ENCODE measurements at regions not wholly inside any gene's neighbourhood (a gene's known extent, or its start where the extent isn't known, plus 50 kb on each side); places are given as distances from the start of the nearest gene placed in this dataset.

- Histone ChIP-seq H3K4me3 (ENCODE audit: low read length) (no peak overlapping the region), H3K36me3 (ENCODE audit: control insufficient read depth, insufficient read depth, low read length, severe bottlenecking) (no peaks in the 10 kb centered on the region), H3K9me3 (ENCODE audit: control insufficient read depth, low read length) (no peaks in the 10 kb centered on the region), H3K27me3 (replicated peaks; ENCODE audit: control insufficient read depth, insufficient read depth, low read length) (no peaks in the 10 kb centered on the region), H3K9ac (ENCODE audit: low read length) (no peak overlapping the region), H3K4me1 (ENCODE audit: control insufficient read depth, insufficient read depth, low read length) (no peaks in the 10 kb centered on the region)
- DNase-seq (ENCODE audit: low read depth): no peak
Measured at GRCh38 chr5:9955586-9955985, 294.1 kb downstream of the ATPSCKMT start.

- Histone ChIP-seq H3K9ac (ENCODE audit: low read length) (no peak overlapping the region), H3K4me3 (ENCODE audit: low read length) (no peak overlapping the region), H3K36me3 (ENCODE audit: control insufficient read depth, insufficient read depth, low read length, severe bottlenecking) (no peaks in the 10 kb centered on the region), H3K27me3 (replicated peaks; ENCODE audit: control insufficient read depth, insufficient read depth, low read length) (no peaks in the 10 kb centered on the region), H3K9me3 (ENCODE audit: control insufficient read depth, low read length) (no peaks in the 10 kb centered on the region), H3K4me1 (ENCODE audit: control insufficient read depth, insufficient read depth, low read length) (no peaks in the 10 kb centered on the region)
- DNase-seq (ENCODE audit: low read depth): peak; percentile 3
Measured at GRCh38 chr5:9954869-9955268, 294.8 kb downstream of the ATPSCKMT start.

- Histone ChIP-seq H3K36me3 (ENCODE audit: control insufficient read depth, insufficient read depth, low read length, severe bottlenecking) (no peaks in the 10 kb centered on the region), H3K4me1 (ENCODE audit: control insufficient read depth, insufficient read depth, low read length) (no peaks in the 10 kb centered on the region), H3K9me3 (ENCODE audit: control insufficient read depth, low read length) (no peaks in the 10 kb centered on the region), H3K27me3 (replicated peaks; ENCODE audit: control insufficient read depth, insufficient read depth, low read length) (no peaks in the 10 kb centered on the region), H3K4me3 (ENCODE audit: low read length) (no peak overlapping the region), H3K9ac (ENCODE audit: low read length) (no peak overlapping the region)
- no peak for DNase-seq (ENCODE audit: low read depth)
Measured at GRCh38 chr5:9953691-9954090, 296.0 kb downstream of the ATPSCKMT start.

DNA sequence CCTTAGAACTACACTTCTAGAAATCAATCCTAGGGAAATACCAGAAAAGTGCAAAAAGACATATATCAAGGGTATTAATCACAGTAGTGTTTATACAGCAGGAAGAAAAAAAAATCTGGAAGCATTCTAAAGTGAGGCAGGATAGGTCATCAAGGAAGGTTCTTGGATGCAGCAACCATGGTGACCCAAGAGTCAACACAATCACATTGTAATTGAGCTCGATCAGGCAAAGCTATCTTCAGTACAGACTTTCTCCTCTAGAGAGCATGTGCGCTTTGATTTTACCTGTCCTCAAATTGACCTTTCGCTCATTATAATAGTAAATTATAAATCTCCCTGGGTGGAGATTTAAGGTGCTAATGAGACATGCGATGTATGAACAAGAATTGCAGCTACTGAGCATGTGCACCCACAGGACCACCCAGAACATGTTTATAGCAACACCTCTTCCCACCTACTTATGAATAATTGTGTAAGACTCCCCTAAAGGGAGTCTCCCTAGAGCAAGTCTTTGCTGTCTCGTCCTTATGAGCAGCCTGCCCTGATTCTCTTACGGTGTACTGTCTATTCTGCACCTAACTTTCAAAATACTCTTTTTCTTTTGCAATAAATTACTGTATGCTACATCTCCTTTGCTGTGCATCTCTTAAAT is 297.7 kb downstream of the ATPSCKMT start:
- Histone ChIP-seq H3K36me3 (ENCODE audit: control insufficient read depth, insufficient read depth, low read length, severe bottlenecking) (no peaks in the 10 kb centered on the region), H3K9me3 (ENCODE audit: control insufficient read depth, low read length) (no peaks in the 10 kb centered on the region), H3K4me3 (ENCODE audit: low read length) (no peak overlapping the region), H3K9ac (ENCODE audit: low read length) (no peak overlapping the region), H3K4me1 (ENCODE audit: control insufficient read depth, insufficient read depth, low read length) (no peaks in the 10 kb centered on the region), H3K27me3 (replicated peaks; ENCODE audit: control insufficient read depth, insufficient read depth, low read length) (peaks cover 3% of the 10 kb centered on the region)
- no peak for DNase-seq (ENCODE audit: low read depth)

DNA sequence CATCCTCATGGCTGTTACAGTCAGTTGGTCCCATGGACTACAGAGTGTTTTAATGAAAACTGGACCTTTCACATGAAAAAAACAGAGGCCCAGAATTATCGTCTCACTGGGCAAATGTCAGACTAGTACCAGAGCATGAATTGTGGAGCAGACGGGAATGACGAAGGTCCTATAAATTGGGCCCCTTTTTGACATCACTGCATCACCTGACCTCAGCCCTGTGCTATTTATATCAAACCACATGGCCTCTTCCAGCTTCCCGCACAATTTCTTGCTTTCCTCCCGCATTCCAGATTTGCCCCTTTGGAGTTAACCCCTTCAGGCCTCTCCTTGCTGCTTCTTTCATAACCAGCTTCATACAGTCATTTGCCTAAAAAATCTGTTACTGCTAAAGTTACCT is 301.7 kb downstream of the ATPSCKMT start:
- DNase-seq (ENCODE audit: low read depth): no peak
- H3K4me1 ChIP-seq (ENCODE audit: control insufficient read depth, insufficient read depth, low read length): no peaks in the 10 kb centered on the region
- H3K27me3 ChIP-seq (replicated peaks; ENCODE audit: control insufficient read depth, insufficient read depth, low read length): peaks cover 6% of the 10 kb centered on the region

GRCh38 chr5:9947225-9947714 is 302.4 kb downstream of the ATPSCKMT start:
- H3K9ac ChIP-seq (ENCODE audit: low read length): no peak overlapping the region
- no peaks in the 10 kb centered on the region for H3K4me1 ChIP-seq (ENCODE audit: control insufficient read depth, insufficient read depth, low read length)
- peaks cover 6% of the 10 kb centered on the region for H3K27me3 ChIP-seq (replicated peaks; ENCODE audit: control insufficient read depth, insufficient read depth, low read length)
- H3K9me3 ChIP-seq (ENCODE audit: control insufficient read depth, low read length): no peaks in the 10 kb centered on the region
- H3K4me3 ChIP-seq (ENCODE audit: low read length): no peak overlapping the region
- DNase-seq (ENCODE audit: low read depth): no peak
- H3K36me3 ChIP-seq (ENCODE audit: control insufficient read depth, insufficient read depth, low read length, severe bottlenecking): no peaks in the 10 kb centered on the region

More for the DNA sequence above, 301.7 kb downstream of the ATPSCKMT start:
- no peaks in the 10 kb centered on the region for H3K9me3 ChIP-seq (ENCODE audit: control insufficient read depth, low read length)
- H3K4me3 ChIP-seq (ENCODE audit: low read length): no peak overlapping the region
- H3K9ac ChIP-seq (ENCODE audit: low read length): no peak overlapping the region
- no peaks in the 10 kb centered on the region for H3K36me3 ChIP-seq (ENCODE audit: control insufficient read depth, insufficient read depth, low read length, severe bottlenecking)

GRCh38 chr5:9932770-9933169 is 302.6 kb upstream of the TAS2R1 start:
- Histone ChIP-seq H3K9ac (ENCODE audit: low read length) (no peak overlapping the region), H3K4me3 (ENCODE audit: low read length) (no peak overlapping the region), H3K36me3 (ENCODE audit: control insufficient read depth, insufficient read depth, low read length, severe bottlenecking) (no peaks in the 10 kb centered on the region), H3K9me3 (ENCODE audit: control insufficient read depth, low read length) (peaks cover 10% of the 10 kb centered on the region), H3K4me1 (ENCODE audit: control insufficient read depth, insufficient read depth, low read length) (no peaks in the 10 kb centered on the region), H3K27me3 (replicated peaks; ENCODE audit: control insufficient read depth, insufficient read depth, low read length) (no peaks in the 10 kb centered on the region)
- peak; percentile 35 for DNase-seq (ENCODE audit: low read depth)

GRCh38 chr5:9930156-9930555 is 300.0 kb upstream of the TAS2R1 start:
- Histone ChIP-seq H3K4me1 (ENCODE audit: control insufficient read depth, insufficient read depth, low read length) (peaks cover 4% of the 10 kb centered on the region), H3K9ac (ENCODE audit: low read length) (no peak overlapping the region), H3K27me3 (replicated peaks; ENCODE audit: control insufficient read depth, insufficient read depth, low read length) (no peaks in the 10 kb centered on the region), H3K9me3 (ENCODE audit: control insufficient read depth, low read length) (peaks cover 10% of the 10 kb centered on the region), H3K36me3 (ENCODE audit: control insufficient read depth, insufficient read depth, low read length, severe bottlenecking) (no peaks in the 10 kb centered on the region), H3K4me3 (ENCODE audit: low read length) (no peak overlapping the region)
- no peak for DNase-seq (ENCODE audit: low read depth)

- H3K36me3 ChIP-seq (ENCODE audit: control insufficient read depth, insufficient read depth, low read length, severe bottlenecking): no peaks in the 10 kb centered on the region
- H3K9me3 ChIP-seq (ENCODE audit: control insufficient read depth, low read length): no peaks in the 10 kb centered on the region
- H3K4me1 ChIP-seq (ENCODE audit: control insufficient read depth, insufficient read depth, low read length): peaks cover 4% of the 10 kb centered on the region
- no peak for DNase-seq (ENCODE audit: low read depth)
- H3K4me3 ChIP-seq (ENCODE audit: low read length): no peak overlapping the region
- no peak overlapping the region for H3K9ac ChIP-seq (ENCODE audit: low read length)
- H3K27me3 ChIP-seq (replicated peaks; ENCODE audit: control insufficient read depth, insufficient read depth, low read length): no peaks in the 10 kb centered on the region
Measured at GRCh38 chr5:9928326-9928725, 298.2 kb upstream of the TAS2R1 start.

GRCh38 chr5:9927521-9927997 is 297.4 kb upstream of the TAS2R1 start:
- Histone ChIP-seq H3K9me3 (ENCODE audit: control insufficient read depth, low read length) (peaks cover 5% of the 10 kb centered on the region), H3K4me3 (ENCODE audit: low read length) (no peak overlapping the region), H3K9ac (ENCODE audit: low read length) (no peak overlapping the region), H3K4me1 (ENCODE audit: control insufficient read depth, insufficient read depth, low read length) (peaks cover 4% of the 10 kb centered on the region), H3K27me3 (replicated peaks; ENCODE audit: control insufficient read depth, insufficient read depth, low read length) (no peaks in the 10 kb centered on the region), H3K36me3 (ENCODE audit: control insufficient read depth, insufficient read depth, low read length, severe bottlenecking) (no peaks in the 10 kb centered on the region)
- peak; percentile 25 for DNase-seq (ENCODE audit: low read depth)

DNA sequence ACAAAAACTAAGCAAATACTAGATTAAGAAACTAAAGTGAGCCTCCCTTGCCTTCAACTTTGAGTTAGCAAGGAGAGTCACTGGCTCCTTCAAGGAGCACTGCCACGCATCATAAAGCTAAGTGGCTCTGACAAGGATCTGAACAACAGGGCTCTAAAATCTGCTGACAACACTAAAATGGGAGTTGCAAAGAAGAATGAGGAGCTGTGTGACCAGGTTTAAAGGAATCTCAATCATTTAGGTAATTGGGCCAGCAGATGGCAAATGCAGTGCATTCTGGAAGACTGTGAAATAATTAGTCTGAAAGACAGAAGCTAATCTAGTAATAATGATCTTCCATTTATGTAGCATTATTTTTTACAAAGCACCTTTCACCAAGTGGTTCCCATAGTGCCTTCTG is 297.0 kb upstream of the TAS2R1 start:
- Histone ChIP-seq H3K4me1 (ENCODE audit: control insufficient read depth, insufficient read depth, low read length) (peaks cover 4% of the 10 kb centered on the region), H3K9ac (ENCODE audit: low read length) (no peak overlapping the region), H3K36me3 (ENCODE audit: control insufficient read depth, insufficient read depth, low read length, severe bottlenecking) (no peaks in the 10 kb centered on the region), H3K4me3 (ENCODE audit: low read length) (no peak overlapping the region), H3K9me3 (ENCODE audit: control insufficient read depth, low read length) (peaks cover 5% of the 10 kb centered on the region), H3K27me3 (replicated peaks; ENCODE audit: control insufficient read depth, insufficient read depth, low read length) (no peaks in the 10 kb centered on the region)
- DNase-seq (ENCODE audit: low read depth): no peak

- Histone ChIP-seq H3K4me3 (ENCODE audit: low read length) (no peak overlapping the region), H3K9me3 (ENCODE audit: control insufficient read depth, low read length) (peaks cover 5% of the 10 kb centered on the region), H3K36me3 (ENCODE audit: control insufficient read depth, insufficient read depth, low read length, severe bottlenecking) (no peaks in the 10 kb centered on the region), H3K4me1 (ENCODE audit: control insufficient read depth, insufficient read depth, low read length) (peaks cover 4% of the 10 kb centered on the region), H3K9ac (ENCODE audit: low read length) (no peak overlapping the region), H3K27me3 (replicated peaks; ENCODE audit: control insufficient read depth, insufficient read depth, low read length) (no peaks in the 10 kb centered on the region)
- peak; percentile 93 for DNase-seq (ENCODE audit: low read depth)
Measured at GRCh38 chr5:9924614-9925013, 294.5 kb upstream of the TAS2R1 start.
